HTR-8/SVneo (cell line): ENCODE measurements at regions not wholly inside any gene's neighbourhood (a gene's known extent, or its start where the extent isn't known, plus 50 kb on each side); places are given as distances from the start of the nearest gene placed in this dataset.
"Not testable (repeated sequence)": the region's sequence is repeated elsewhere in the genome, so short reads cannot be mapped to it uniquely, and the experiment has no call there.

Experiments used
- DNase-seq: peaks from one replicate; pipeline ENCODE4 v3.0.0; 2011; ENCODE audit warnings: low spot score, mixed read lengths; ENCODE audit not compliant: insufficient read length
- FAIRE-seq: peaks from 2 replicates; lab custom pipeline; 2011; peaks lifted over from hg19 to GRCh38; lab: Jason Lieb, UNC

GRCh38 chr17:43316522-43317142 lies 82.2 kb upstream of the ARL4D start:
- no peak for FAIRE-seq

GRCh38 chr17:43315858-43316521 lies 82.2 kb upstream of the RNU2-1 start:
- no peak for FAIRE-seq
- DNase-seq = no peak

More at GRCh38 chr17:43316522-43317142, 82.2 kb upstream of the ARL4D start:
- DNase-seq = no peak

- DNase-seq (no peak), FAIRE-seq (peak; percentile 89)
Observed at GRCh38 chr17:43315369-43315768, 81.6 kb upstream of the RNU2-1 start.

GRCh38 chr17:43314611-43315011 lies 80.8 kb upstream of the RNU2-1 start:
- DNase-seq (peak; percentile 19), FAIRE-seq (no peak)

GRCh38 chr17:43312011-43312410 lies 78.2 kb upstream of the RNU2-1 start:
- FAIRE-seq = no peak
- no peak for DNase-seq

GRCh38 chr17:43309505-43310332 lies 75.9 kb upstream of the RNU2-1 start:
- peak; percentile 51 for FAIRE-seq
- no peak for DNase-seq

- DNase-seq = no peak
- FAIRE-seq = no peak
Observed at GRCh38 chr17:43308999-43309398, 75.2 kb upstream of the RNU2-1 start.

GRCh38 chr17:43304792-43305191 lies 71.0 kb upstream of the RNU2-1 start:
- not testable (repeated sequence) for DNase-seq, FAIRE-seq

GRCh38 chr17:43303049-43303448 lies 69.3 kb upstream of the RNU2-1 start:
- FAIRE-seq = not testable (repeated sequence)

GRCh38 chr17:43299300-43300076 lies 65.7 kb upstream of the RNU2-1 start:
- DNase-seq, FAIRE-seq: not testable (repeated sequence)

More at GRCh38 chr17:43303049-43303448, 69.3 kb upstream of the RNU2-1 start:
- not testable (repeated sequence) for DNase-seq

- FAIRE-seq, DNase-seq: not testable (repeated sequence)
Observed at GRCh38 chr17:43289670-43290069, 55.9 kb upstream of the RNU2-1 start.

- not testable (repeated sequence) for DNase-seq, FAIRE-seq
Observed at GRCh38 chr17:43283606-43284005, 49.8 kb upstream of the RNU2-1 start.
